ENCODE measurements at regions not wholly inside any gene's neighbourhood (a gene's known extent, or its start where the extent isn't known, plus 50 kb on each side); places are given as distances from the start of the nearest gene placed in this dataset.

DNA sequence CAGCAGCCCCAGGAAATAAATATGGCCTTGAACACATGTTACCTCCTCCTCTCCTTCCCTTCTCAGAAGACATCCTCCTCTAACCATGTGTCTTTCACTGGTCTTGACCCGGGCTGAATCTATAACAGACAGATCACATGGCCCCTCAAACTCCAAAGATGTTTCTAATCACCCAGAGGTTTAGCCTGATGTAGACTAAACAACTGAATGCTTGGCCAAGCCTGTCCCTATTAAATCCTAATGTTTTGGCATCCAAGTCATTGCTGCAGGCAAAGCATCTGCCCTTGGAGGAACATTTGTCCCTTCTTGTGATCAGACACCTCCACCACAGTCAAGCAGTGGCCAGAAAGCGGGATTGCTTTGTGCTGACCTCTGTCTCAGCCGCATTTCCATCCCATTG lies 65.5 kb downstream of the ANKRD60 start:
- TF ChIP-seq CTCF (IDR thresholded peaks at IDR 0.05; ENCODE audit: insufficient read depth, missing control alignments): no peak
- FAIRE-seq (no peak), DNase-seq (ENCODE audit: insufficient read length, low spot score) (no peak)

DNA sequence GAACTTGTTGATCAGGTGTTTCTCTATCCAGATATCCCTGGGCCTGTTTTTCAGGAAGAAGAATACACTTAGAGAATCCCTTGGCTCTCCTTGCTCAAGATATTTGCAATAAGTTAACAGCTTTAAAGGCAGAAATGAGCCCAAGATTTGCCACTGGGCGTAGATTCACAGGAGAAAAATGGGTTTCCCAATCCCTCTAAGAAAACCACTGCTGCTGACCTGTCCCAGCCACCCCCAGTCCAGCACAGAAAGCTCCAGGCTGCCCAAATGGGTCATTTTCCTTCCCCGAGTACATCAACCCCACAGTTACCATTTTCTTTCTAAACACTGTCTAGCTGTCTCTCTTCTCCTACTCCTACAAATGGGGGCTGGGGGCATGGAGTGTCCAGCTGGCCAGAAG lies 67.3 kb downstream of the ANKRD60 start:
- FAIRE-seq (no peak), DNase-seq (ENCODE audit: insufficient read length, low spot score) (no peak)
- no peak for TF ChIP-seq CTCF (IDR thresholded peaks at IDR 0.05; ENCODE audit: insufficient read depth, missing control alignments)

- FAIRE-seq: no peak
- no peak for TF ChIP-seq CTCF (IDR thresholded peaks at IDR 0.05; ENCODE audit: insufficient read depth, missing control alignments)
- DNase-seq (ENCODE audit: insufficient read length, low spot score): no peak
Observed at GRCh38 chr20:58160451-58161061, 67.9 kb downstream of the ANKRD60 start.

DNA sequence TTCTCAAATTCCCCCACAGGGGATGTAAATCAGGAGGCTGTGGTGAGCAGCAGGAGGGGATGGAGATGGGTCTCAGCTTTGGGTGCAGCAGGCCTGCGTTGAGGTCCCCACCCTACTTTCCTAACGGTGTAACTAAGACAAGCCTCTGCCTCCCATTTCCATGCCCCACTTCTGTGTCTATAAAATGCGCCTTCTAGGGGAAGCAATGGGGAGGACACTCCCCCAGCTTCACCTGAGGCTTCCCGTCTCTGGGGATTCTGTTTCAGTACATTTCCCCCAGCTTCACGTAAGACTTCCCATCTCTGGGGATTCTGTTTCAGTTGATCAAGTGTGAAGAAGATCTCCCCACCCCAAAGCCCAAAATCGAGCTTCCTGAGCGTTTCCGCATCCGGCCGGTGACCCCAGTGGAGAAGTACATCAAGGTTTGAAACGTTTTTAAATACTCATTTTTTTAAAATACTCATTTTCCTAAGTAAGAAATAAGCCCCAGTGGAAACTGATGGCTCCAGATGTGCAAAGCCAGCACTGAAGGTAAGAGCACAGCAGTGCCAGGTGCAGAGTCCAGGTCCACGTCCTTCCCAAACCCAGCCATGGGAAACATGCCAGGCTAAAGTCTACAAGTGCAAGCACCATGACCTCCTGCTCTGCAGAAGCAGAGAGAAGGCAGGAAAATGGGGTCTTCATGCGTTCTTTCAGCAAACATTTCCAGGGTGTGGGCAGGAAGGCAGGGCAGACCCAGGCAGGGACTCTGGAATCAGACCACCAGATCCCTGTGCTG lies 73.1 kb downstream of the ANKRD60 start:
- no peak for TF ChIP-seq CTCF (IDR thresholded peaks at IDR 0.05; ENCODE audit: insufficient read depth, missing control alignments)
- no peak for FAIRE-seq
- no peak for DNase-seq (ENCODE audit: insufficient read length, low spot score)

- no peak for DNase-seq (ENCODE audit: insufficient read length, low spot score)
- no peak for TF ChIP-seq CTCF (IDR thresholded peaks at IDR 0.05; ENCODE audit: insufficient read depth, missing control alignments)
- FAIRE-seq: no peak
Observed at GRCh38 chr20:58154113-58154512, 74.3 kb downstream of the ANKRD60 start.

DNA sequence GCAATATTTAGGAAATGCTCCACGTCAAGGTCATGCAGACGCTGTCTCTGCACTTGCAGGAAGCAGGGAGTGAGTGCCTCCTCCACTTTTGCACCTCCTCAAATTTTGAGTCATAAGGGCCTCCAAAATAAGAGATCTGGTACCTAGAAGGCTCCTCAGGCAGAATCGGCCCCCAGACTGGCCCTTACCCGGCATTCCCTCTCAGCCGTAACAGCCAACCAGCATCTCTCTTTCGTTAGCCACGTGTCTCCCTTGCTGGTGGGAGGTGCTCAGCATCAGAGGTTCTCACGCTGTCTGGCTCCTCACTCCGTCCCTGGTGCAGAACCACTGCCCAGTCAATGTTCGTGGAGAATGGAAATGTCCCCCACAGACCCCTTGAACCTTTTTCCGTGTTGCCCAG lies 75.3 kb downstream of the ANKRD60 start:
- no peak for FAIRE-seq
- TF ChIP-seq CTCF (IDR thresholded peaks at IDR 0.05; ENCODE audit: insufficient read depth, missing control alignments): no peak
- no peak for DNase-seq (ENCODE audit: insufficient read length, low spot score)

- no peak for TF ChIP-seq CTCF (IDR thresholded peaks at IDR 0.05; ENCODE audit: insufficient read depth, missing control alignments)
- no peak for DNase-seq (ENCODE audit: insufficient read length, low spot score)
- no peak for FAIRE-seq
Observed at GRCh38 chr20:58150772-58151171, 77.7 kb downstream of the ANKRD60 start.
